Adipocyte (in vitro differentiated cells): ENCODE measurements at regions not wholly inside any gene's neighbourhood (a gene's known extent, or its start where the extent isn't known, plus 50 kb on each side); places are given as distances from the start of the nearest gene placed in this dataset.
A peak's percentile ranks its signal among the peaks of the same experiment; 100 is the strongest.
"Not testable (repeated sequence)": the region's sequence is repeated elsewhere in the genome, so short reads cannot be mapped to it uniquely, and the experiment has no call there.

Experiments
- DNase-seq: peaks from one replicate; pipeline ENCODE4 v3.0.0-alpha.2; 2015; ENCODE audit warnings: low read depth
- H3K27me3 ChIP-seq: replicated peaks from 2 replicates; pipeline ENCODE4 v1.7.0; 2013; ENCODE audit warnings: mild to moderate bottlenecking, low read length, moderate library complexity; ENCODE audit not compliant: control insufficient read depth, insufficient read depth
- H3K36me3 ChIP-seq: 2 replicates; pipeline ENCODE4 v1.7.0; 2013; ENCODE audit warnings: low read length, mild to moderate bottlenecking, moderate library complexity; ENCODE audit not compliant: control insufficient read depth, insufficient read depth, severe bottlenecking
- H3K4me1 ChIP-seq: 2 replicates; pipeline ENCODE4 v1.7.0; 2013; ENCODE audit warnings: mild to moderate bottlenecking, low read length, moderate library complexity; ENCODE audit not compliant: control insufficient read depth, insufficient read depth
- H3K4me3 ChIP-seq: 2 replicates; pipeline ENCODE4 v1.7.0; 2013; ENCODE audit warnings: mild to moderate bottlenecking, low read length, moderate library complexity
- H3K9ac ChIP-seq: 2 replicates; pipeline ENCODE4 v1.7.0; 2013; ENCODE audit warnings: mild to moderate bottlenecking, low read length, moderate library complexity
- H3K9me3 ChIP-seq: 2 replicates; pipeline ENCODE4 v1.7.0; 2013; ENCODE audit warnings: mild to moderate bottlenecking, low read length, moderate library complexity; ENCODE audit not compliant: control insufficient read depth

- Histone ChIP-seq H3K27me3 (no peaks in the 10 kb centered on the region), H3K4me1 (no peaks in the 10 kb centered on the region), H3K9ac (no peak overlapping the region), H3K4me3 (no peak overlapping the region), H3K36me3 (no peaks in the 10 kb centered on the region), H3K9me3 (no peaks in the 10 kb centered on the region)
- DNase-seq: no peak
Measured at GRCh38 chrX:81348388-81348787, 146.5 kb downstream of the SH3BGRL start.

- no peak for DNase-seq
- Histone ChIP-seq H3K9ac (no peak overlapping the region), H3K4me3 (no peak overlapping the region), H3K9me3 (no peaks in the 10 kb centered on the region), H3K36me3 (no peaks in the 10 kb centered on the region), H3K27me3 (no peaks in the 10 kb centered on the region), H3K4me1 (no peaks in the 10 kb centered on the region)
Measured at GRCh38 chrX:81354954-81355353, 153.1 kb downstream of the SH3BGRL start.

- H3K4me3 ChIP-seq: no peak overlapping the region
- no peak for DNase-seq
- no peaks in the 10 kb centered on the region for H3K9me3 ChIP-seq
- H3K27me3 ChIP-seq: no peaks in the 10 kb centered on the region
- H3K9ac ChIP-seq: no peak overlapping the region
- H3K4me1 ChIP-seq: no peaks in the 10 kb centered on the region
- H3K36me3 ChIP-seq: no peaks in the 10 kb centered on the region
Measured at GRCh38 chrX:81355436-81355835, 153.5 kb downstream of the SH3BGRL start.

- peaks cover 3% of the 10 kb centered on the region for H3K27me3 ChIP-seq
- H3K9ac ChIP-seq: no peak overlapping the region
- DNase-seq: no peak
- H3K4me3 ChIP-seq: no peak overlapping the region
- no peaks in the 10 kb centered on the region for H3K36me3 ChIP-seq
- H3K4me1 ChIP-seq: no peaks in the 10 kb centered on the region
- no peaks in the 10 kb centered on the region for H3K9me3 ChIP-seq
Measured at GRCh38 chrX:81367291-81367690, 165.4 kb downstream of the SH3BGRL start.

- Histone ChIP-seq H3K36me3 (no peaks in the 10 kb centered on the region), H3K4me3 (no peak overlapping the region), H3K9me3 (no peaks in the 10 kb centered on the region), H3K27me3 (peaks cover 6% of the 10 kb centered on the region), H3K4me1 (no peaks in the 10 kb centered on the region), H3K9ac (no peak overlapping the region)
- DNase-seq: peak; percentile 66
Measured at GRCh38 chrX:81377329-81377728, 175.4 kb downstream of the SH3BGRL start.

- peaks cover 6% of the 10 kb centered on the region for H3K27me3 ChIP-seq
- no peaks in the 10 kb centered on the region for H3K4me1 ChIP-seq
- no peaks in the 10 kb centered on the region for H3K36me3 ChIP-seq
- H3K9ac ChIP-seq: no peak overlapping the region
- peak; percentile 43 for DNase-seq
- H3K9me3 ChIP-seq: no peaks in the 10 kb centered on the region
- no peak overlapping the region for H3K4me3 ChIP-seq
Measured at GRCh38 chrX:81378560-81378959, 176.7 kb downstream of the SH3BGRL start.

- Histone ChIP-seq H3K36me3 (no peaks in the 10 kb centered on the region), H3K9ac (no peak overlapping the region)
- no peak for DNase-seq
Measured at GRCh38 chrX:81390237-81390636, 188.3 kb downstream of the SH3BGRL start.

GRCh38 chrX:81392396-81392795, 190.5 kb downstream of the SH3BGRL start:
- Histone ChIP-seq H3K36me3 (no peaks in the 10 kb centered on the region), H3K27me3 (peaks cover 4% of the 10 kb centered on the region), H3K4me3 (no peak overlapping the region), H3K4me1 (no peaks in the 10 kb centered on the region), H3K9ac (no peak overlapping the region), H3K9me3 (no peaks in the 10 kb centered on the region)
- DNase-seq: no peak

More at GRCh38 chrX:81390237-81390636, 188.3 kb downstream of the SH3BGRL start:
- peaks cover under 1% of the 10 kb centered on the region for H3K9me3 ChIP-seq
- H3K27me3 ChIP-seq: peaks cover 4% of the 10 kb centered on the region
- H3K4me1 ChIP-seq: no peaks in the 10 kb centered on the region
- H3K4me3 ChIP-seq: no peak overlapping the region

- peaks cover 3% of the 10 kb centered on the region for H3K4me1 ChIP-seq
- no peaks in the 10 kb centered on the region for H3K36me3 ChIP-seq
- H3K27me3 ChIP-seq: peaks cover 3% of the 10 kb centered on the region
- DNase-seq: no peak
- peaks cover 13% of the 10 kb centered on the region for H3K9me3 ChIP-seq
- no peak overlapping the region for H3K4me3 ChIP-seq
- H3K9ac ChIP-seq: no peak overlapping the region
Measured at GRCh38 chrX:81405781-81406180, 203.9 kb downstream of the SH3BGRL start.

GRCh38 chrX:81411517-81411916, 209.6 kb downstream of the SH3BGRL start:
- H3K27me3 ChIP-seq: peaks cover 3% of the 10 kb centered on the region
- H3K36me3 ChIP-seq: no peaks in the 10 kb centered on the region
- no peaks in the 10 kb centered on the region for H3K4me1 ChIP-seq
- DNase-seq: no peak
- H3K9ac ChIP-seq: no peak overlapping the region
- H3K9me3 ChIP-seq: no peaks in the 10 kb centered on the region
- no peak overlapping the region for H3K4me3 ChIP-seq

- no peak for DNase-seq
- no peaks in the 10 kb centered on the region for H3K36me3 ChIP-seq
- peaks cover 3% of the 10 kb centered on the region for H3K27me3 ChIP-seq
- H3K9ac ChIP-seq: no peak overlapping the region
- H3K4me1 ChIP-seq: no peaks in the 10 kb centered on the region
- H3K9me3 ChIP-seq: no peaks in the 10 kb centered on the region
- H3K4me3 ChIP-seq: no peak overlapping the region
Measured at GRCh38 chrX:81412428-81412827, 210.5 kb downstream of the SH3BGRL start.

GRCh38 chrX:81412857-81413256, 211.0 kb downstream of the SH3BGRL start:
- H3K9ac ChIP-seq, H3K27me3 ChIP-seq, H3K9me3 ChIP-seq, H3K36me3 ChIP-seq, DNase-seq, H3K4me3 ChIP-seq, H3K4me1 ChIP-seq: not testable (repeated sequence)
